ENCODE measurements at regions not wholly inside any gene's neighbourhood (a gene's known extent, or its start where the extent isn't known, plus 50 kb on each side); places are given as distances from the start of the nearest gene placed in this dataset.
A peak's percentile ranks its signal among the peaks of the same experiment; 100 is the strongest.

- WGBS (ENCODE audit: extremely low coverage, insufficient coverage, low lambda C conversion rate) = no CpG with 5 or more reads among the region's 1 CpG
- H3K4me3 ChIP-seq (ENCODE audit: low read length) = no peak overlapping the region
Measured at GRCh38 chr4:173801361-173801760, 271.3 kb upstream of the HAND2 start.

GRCh38 chr4:173797296-173797695 is 267.3 kb upstream of the HAND2 start:
- DNase-seq = no peak
- no peaks in the 10 kb centered on the region for H3K27me3 ChIP-seq (ENCODE audit: insufficient read depth, low read length, poor library complexity)

More at GRCh38 chr4:173801361-173801760, 271.3 kb upstream of the HAND2 start:
- no peak overlapping the region for H4K8ac ChIP-seq (ENCODE audit: low read depth, low read length)
- H3K18ac ChIP-seq (ENCODE audit: low read length) = no peak overlapping the region
- H3K4me2 ChIP-seq (ENCODE audit: low read length) = no peak overlapping the region
- H3K79me2 ChIP-seq (ENCODE audit: control insufficient read depth, insufficient read depth, low read length) = no peaks in the 10 kb centered on the region
- no peak overlapping the region for H2BK120ac ChIP-seq (ENCODE audit: low read depth, low read length)
- no peak overlapping the region for H4K5ac ChIP-seq (ENCODE audit: low read length)
- H2AK5ac ChIP-seq (ENCODE audit: low read length) = no peak overlapping the region
- no peak overlapping the region for H3K9ac ChIP-seq (ENCODE audit: low read length)
- DNase-seq = no peak
- no peak overlapping the region for H3K27ac ChIP-seq (ENCODE audit: low read depth, low read length)
- no peak overlapping the region for H3K56ac ChIP-seq (ENCODE audit: low read length)
- no peaks in the 10 kb centered on the region for H3K36me3 ChIP-seq (ENCODE audit: control insufficient read depth, insufficient read depth, low read length)
- H3K4ac ChIP-seq (ENCODE audit: low read depth, low read length) = no peak overlapping the region
- no peaks in the 10 kb centered on the region for H3K27me3 ChIP-seq (ENCODE audit: insufficient read depth, low read length, poor library complexity)
- H2BK5ac ChIP-seq (ENCODE audit: low read length) = no peak overlapping the region
- no peaks in the 10 kb centered on the region for H3K4me1 ChIP-seq (ENCODE audit: control insufficient read depth, low read depth, low read length)
- H3K23ac ChIP-seq (ENCODE audit: low read length) = no peak overlapping the region
- no peaks in the 10 kb centered on the region for H3K79me1 ChIP-seq (ENCODE audit: low read length)
- H2BK15ac ChIP-seq (replicated peaks; ENCODE audit: low read depth) = no peak overlapping the region

GRCh38 chr4:173794662-173795061 is 264.6 kb upstream of the HAND2 start:
- no peak overlapping the region for H3K9ac ChIP-seq (ENCODE audit: low read length)
- H2AK5ac ChIP-seq (ENCODE audit: low read length) = no peak overlapping the region
- no peaks in the 10 kb centered on the region for H3K27me3 ChIP-seq (ENCODE audit: insufficient read depth, low read length, poor library complexity)
- 100% methylated on average over 1 of the region's 2 CpGs for WGBS (ENCODE audit: extremely low coverage, insufficient coverage, low lambda C conversion rate)
- H2BK5ac ChIP-seq (ENCODE audit: low read length) = no peak overlapping the region
- no peak overlapping the region for H3K4ac ChIP-seq (ENCODE audit: low read depth, low read length)
- H4K8ac ChIP-seq (ENCODE audit: low read depth, low read length) = no peak overlapping the region
- H3K18ac ChIP-seq (ENCODE audit: low read length) = no peak overlapping the region
- H4K5ac ChIP-seq (ENCODE audit: low read length) = no peak overlapping the region
- H3K27ac ChIP-seq (ENCODE audit: low read depth, low read length) = no peak overlapping the region
- H3K23ac ChIP-seq (ENCODE audit: low read length) = no peak overlapping the region
- H3K4me2 ChIP-seq (ENCODE audit: low read length) = no peak overlapping the region
- no peaks in the 10 kb centered on the region for H3K36me3 ChIP-seq (ENCODE audit: control insufficient read depth, insufficient read depth, low read length)
- H3K79me1 ChIP-seq (ENCODE audit: low read length) = no peaks in the 10 kb centered on the region
- no peaks in the 10 kb centered on the region for H3K4me1 ChIP-seq (ENCODE audit: control insufficient read depth, low read depth, low read length)
- H2BK120ac ChIP-seq (ENCODE audit: low read depth, low read length) = no peak overlapping the region
- no peaks in the 10 kb centered on the region for H3K79me2 ChIP-seq (ENCODE audit: control insufficient read depth, insufficient read depth, low read length)
- no peak overlapping the region for H3K56ac ChIP-seq (ENCODE audit: low read length)
- H2BK15ac ChIP-seq (replicated peaks; ENCODE audit: low read depth) = no peak overlapping the region
- no peak overlapping the region for H3K4me3 ChIP-seq (ENCODE audit: low read length)
- no peak for DNase-seq

More at GRCh38 chr4:173797296-173797695, 267.3 kb upstream of the HAND2 start:
- no peak overlapping the region for H2AK5ac ChIP-seq (ENCODE audit: low read length)
- H3K4me1 ChIP-seq (ENCODE audit: control insufficient read depth, low read depth, low read length) = no peaks in the 10 kb centered on the region
- no peak overlapping the region for H3K18ac ChIP-seq (ENCODE audit: low read length)
- no CpG with 5 or more reads among the region's 1 CpG for WGBS (ENCODE audit: extremely low coverage, insufficient coverage, low lambda C conversion rate)
- no peak overlapping the region for H2BK15ac ChIP-seq (replicated peaks; ENCODE audit: low read depth)
- H2BK5ac ChIP-seq (ENCODE audit: low read length) = no peak overlapping the region
- no peak overlapping the region for H3K27ac ChIP-seq (ENCODE audit: low read depth, low read length)
- H3K23ac ChIP-seq (ENCODE audit: low read length) = no peak overlapping the region
- H3K79me1 ChIP-seq (ENCODE audit: low read length) = no peaks in the 10 kb centered on the region
- H4K5ac ChIP-seq (ENCODE audit: low read length) = no peak overlapping the region
- no peak overlapping the region for H3K4ac ChIP-seq (ENCODE audit: low read depth, low read length)
- H2BK120ac ChIP-seq (ENCODE audit: low read depth, low read length) = no peak overlapping the region
- no peak overlapping the region for H3K9ac ChIP-seq (ENCODE audit: low read length)
- H3K36me3 ChIP-seq (ENCODE audit: control insufficient read depth, insufficient read depth, low read length) = no peaks in the 10 kb centered on the region
- no peak overlapping the region for H3K4me3 ChIP-seq (ENCODE audit: low read length)
- H3K4me2 ChIP-seq (ENCODE audit: low read length) = no peak overlapping the region
- H3K79me2 ChIP-seq (ENCODE audit: control insufficient read depth, insufficient read depth, low read length) = no peaks in the 10 kb centered on the region
- H3K56ac ChIP-seq (ENCODE audit: low read length) = no peak overlapping the region
- H4K8ac ChIP-seq (ENCODE audit: low read depth, low read length) = no peak overlapping the region

GRCh38 chr4:173793937-173794510 is 264.0 kb upstream of the HAND2 start:
- H3K4me2 ChIP-seq (ENCODE audit: low read length) = no peak overlapping the region
- H3K4me1 ChIP-seq (ENCODE audit: control insufficient read depth, low read depth, low read length) = no peaks in the 10 kb centered on the region
- WGBS (ENCODE audit: extremely low coverage, insufficient coverage, low lambda C conversion rate) = no CpG with 5 or more reads among the region's 3 CpGs

GRCh38 chr4:173782660-173783059 is 252.6 kb upstream of the HAND2 start:
- no peak overlapping the region for H3K27ac ChIP-seq (ENCODE audit: low read depth, low read length)
- H3K4ac ChIP-seq (ENCODE audit: low read depth, low read length) = no peak overlapping the region
- no peak overlapping the region for H4K5ac ChIP-seq (ENCODE audit: low read length)
- no peak overlapping the region for H3K23ac ChIP-seq (ENCODE audit: low read length)
- H2BK15ac ChIP-seq (replicated peaks; ENCODE audit: low read depth) = no peak overlapping the region
- no peak overlapping the region for H2AK5ac ChIP-seq (ENCODE audit: low read length)
- H3K9ac ChIP-seq (ENCODE audit: low read length) = no peak overlapping the region
- DNase-seq = peak; percentile 38
- H3K4me3 ChIP-seq (ENCODE audit: low read length) = no peak overlapping the region
- no peak overlapping the region for H4K8ac ChIP-seq (ENCODE audit: low read depth, low read length)
- H2BK120ac ChIP-seq (ENCODE audit: low read depth, low read length) = no peak overlapping the region
- H3K18ac ChIP-seq (ENCODE audit: low read length) = no peak overlapping the region
- no peaks in the 10 kb centered on the region for H3K79me2 ChIP-seq (ENCODE audit: control insufficient read depth, insufficient read depth, low read length)
- H3K4me2 ChIP-seq (ENCODE audit: low read length) = no peak overlapping the region
- peaks cover 2% of the 10 kb centered on the region for H3K4me1 ChIP-seq (ENCODE audit: control insufficient read depth, low read depth, low read length)
- no peaks in the 10 kb centered on the region for H3K36me3 ChIP-seq (ENCODE audit: control insufficient read depth, insufficient read depth, low read length)
- no peaks in the 10 kb centered on the region for H3K79me1 ChIP-seq (ENCODE audit: low read length)
- no CpG with 5 or more reads among the region's 2 CpGs for WGBS (ENCODE audit: extremely low coverage, insufficient coverage, low lambda C conversion rate)
- no peak overlapping the region for H2BK5ac ChIP-seq (ENCODE audit: low read length)
- no peak overlapping the region for H3K56ac ChIP-seq (ENCODE audit: low read length)
- no peaks in the 10 kb centered on the region for H3K27me3 ChIP-seq (ENCODE audit: insufficient read depth, low read length, poor library complexity)

More at GRCh38 chr4:173793937-173794510, 264.0 kb upstream of the HAND2 start:
- H2BK5ac ChIP-seq (ENCODE audit: low read length) = no peak overlapping the region
- no peak overlapping the region for H3K4me3 ChIP-seq (ENCODE audit: low read length)
- H3K4ac ChIP-seq (ENCODE audit: low read depth, low read length) = no peak overlapping the region
- H3K79me2 ChIP-seq (ENCODE audit: control insufficient read depth, insufficient read depth, low read length) = no peaks in the 10 kb centered on the region
- H3K79me1 ChIP-seq (ENCODE audit: low read length) = no peaks in the 10 kb centered on the region
- H2AK5ac ChIP-seq (ENCODE audit: low read length) = no peak overlapping the region
- no peak overlapping the region for H3K27ac ChIP-seq (ENCODE audit: low read depth, low read length)
- H3K36me3 ChIP-seq (ENCODE audit: control insufficient read depth, insufficient read depth, low read length) = no peaks in the 10 kb centered on the region
- H2BK120ac ChIP-seq (ENCODE audit: low read depth, low read length) = no peak overlapping the region
- DNase-seq = no peak
- no peak overlapping the region for H3K9ac ChIP-seq (ENCODE audit: low read length)
- H3K56ac ChIP-seq (ENCODE audit: low read length) = no peak overlapping the region
- no peaks in the 10 kb centered on the region for H3K27me3 ChIP-seq (ENCODE audit: insufficient read depth, low read length, poor library complexity)
- H3K18ac ChIP-seq (ENCODE audit: low read length) = no peak overlapping the region
- no peak overlapping the region for H3K23ac ChIP-seq (ENCODE audit: low read length)
- no peak overlapping the region for H4K8ac ChIP-seq (ENCODE audit: low read depth, low read length)
- no peak overlapping the region for H2BK15ac ChIP-seq (replicated peaks; ENCODE audit: low read depth)
- H4K5ac ChIP-seq (ENCODE audit: low read length) = no peak overlapping the region

- Histone ChIP-seq H3K36me3 (ENCODE audit: control insufficient read depth, insufficient read depth, low read length) (no peaks in the 10 kb centered on the region), H3K9ac (ENCODE audit: low read length) (no peak overlapping the region), H3K79me2 (ENCODE audit: control insufficient read depth, insufficient read depth, low read length) (no peaks in the 10 kb centered on the region), H4K8ac (ENCODE audit: low read depth, low read length) (no peak overlapping the region), H3K4me1 (ENCODE audit: control insufficient read depth, low read depth, low read length) (peaks cover 2% of the 10 kb centered on the region), H2BK5ac (ENCODE audit: low read length) (no peak overlapping the region), H2BK120ac (ENCODE audit: low read depth, low read length) (no peak overlapping the region), H3K23ac (ENCODE audit: low read length) (no peak overlapping the region), H3K27ac (ENCODE audit: low read depth, low read length) (no peak overlapping the region), H3K4me3 (ENCODE audit: low read length) (no peak overlapping the region), H3K79me1 (ENCODE audit: low read length) (no peaks in the 10 kb centered on the region), H4K5ac (ENCODE audit: low read length) (no peak overlapping the region), H2BK15ac (replicated peaks; ENCODE audit: low read depth) (no peak overlapping the region), H3K4me2 (ENCODE audit: low read length) (no peak overlapping the region), H3K18ac (ENCODE audit: low read length) (no peak overlapping the region), H2AK5ac (ENCODE audit: low read length) (no peak overlapping the region), H3K4ac (ENCODE audit: low read depth, low read length) (no peak overlapping the region), H3K27me3 (ENCODE audit: insufficient read depth, low read length, poor library complexity) (no peaks in the 10 kb centered on the region), H3K56ac (ENCODE audit: low read length) (no peak overlapping the region)
- peak; percentile 59 for DNase-seq
- WGBS (ENCODE audit: extremely low coverage, insufficient coverage, low lambda C conversion rate) = no CpG with 5 or more reads among the region's 2 CpGs
Measured at GRCh38 chr4:173777921-173778320, 247.9 kb upstream of the HAND2 start.
